ENCODE measurements at regions not wholly inside any gene's neighbourhood (a gene's known extent, or its start where the extent isn't known, plus 50 kb on each side); places are given as distances from the start of the nearest gene placed in this dataset.

GRCh38 chr1:87899017-87899416 lies 570.3 kb downstream of the LMO4 start:
- no peaks in the 10 kb centered on the region for H3K9me3 Mint-ChIP-seq
- peaks cover 4% of the 10 kb centered on the region for H3K4me1 Mint-ChIP-seq (ENCODE audit: low read depth)
- no peak for DNase-seq (ENCODE audit: low spot score)
- H3K27me3 Mint-ChIP-seq (ENCODE audit: insufficient read depth) = no peaks in the 10 kb centered on the region
- H3K4me3 Mint-ChIP-seq = no peak overlapping the region
- intact Hi-C loops (cut with micrococcal nuclease) = no loop called here
- no peak overlapping the region for H3K27ac Mint-ChIP-seq
- no peaks in the 10 kb centered on the region for H3K36me3 Mint-ChIP-seq (ENCODE audit: low read depth)

- Mint-ChIP-seq H3K4me3 (no peak overlapping the region), H3K36me3 (ENCODE audit: low read depth) (no peaks in the 10 kb centered on the region), H3K4me1 (ENCODE audit: low read depth) (peaks cover 4% of the 10 kb centered on the region), H3K27ac (no peak overlapping the region), H3K9me3 (no peaks in the 10 kb centered on the region), H3K27me3 (ENCODE audit: insufficient read depth) (no peaks in the 10 kb centered on the region)
- DNase-seq (ENCODE audit: low spot score) = no peak
- intact Hi-C loops (cut with micrococcal nuclease) = no loop called here
Observed at GRCh38 chr1:87899746-87900145, 571.1 kb downstream of the LMO4 start.

- peaks cover 4% of the 10 kb centered on the region for H3K4me1 Mint-ChIP-seq (ENCODE audit: low read depth)
- H3K36me3 Mint-ChIP-seq (ENCODE audit: low read depth) = no peaks in the 10 kb centered on the region
- no peak overlapping the region for H3K27ac Mint-ChIP-seq
- peaks cover 2% of the 10 kb centered on the region for H3K27me3 Mint-ChIP-seq (ENCODE audit: insufficient read depth)
- DNase-seq (ENCODE audit: low spot score) = no peak
- no peaks in the 10 kb centered on the region for H3K9me3 Mint-ChIP-seq
- intact Hi-C loops (cut with micrococcal nuclease) = no loop called here
- no peak overlapping the region for H3K4me3 Mint-ChIP-seq
Observed at GRCh38 chr1:87902830-87903229, 574.1 kb downstream of the LMO4 start.

GRCh38 chr1:87903242-87903641 lies 574.6 kb downstream of the LMO4 start:
- no peak overlapping the region for H3K4me3 Mint-ChIP-seq
- intact Hi-C loops (cut with micrococcal nuclease) = no loop called here
- no peaks in the 10 kb centered on the region for H3K9me3 Mint-ChIP-seq
- peaks cover 4% of the 10 kb centered on the region for H3K4me1 Mint-ChIP-seq (ENCODE audit: low read depth)
- peaks cover 2% of the 10 kb centered on the region for H3K27me3 Mint-ChIP-seq (ENCODE audit: insufficient read depth)
- H3K36me3 Mint-ChIP-seq (ENCODE audit: low read depth) = no peaks in the 10 kb centered on the region
- H3K27ac Mint-ChIP-seq = no peak overlapping the region
- no peak for DNase-seq (ENCODE audit: low spot score)

- DNase-seq (ENCODE audit: low spot score) = no peak
- Mint-ChIP-seq H3K27me3 (ENCODE audit: insufficient read depth) (peaks cover 2% of the 10 kb centered on the region), H3K36me3 (ENCODE audit: low read depth) (no peaks in the 10 kb centered on the region), H3K9me3 (no peaks in the 10 kb centered on the region), H3K27ac (no peak overlapping the region), H3K4me1 (ENCODE audit: low read depth) (peaks cover 4% of the 10 kb centered on the region), H3K4me3 (no peak overlapping the region)
- intact Hi-C loops (cut with micrococcal nuclease) = no loop called here
Observed at GRCh38 chr1:87904651-87905050, 576.0 kb downstream of the LMO4 start.

- H3K4me1 Mint-ChIP-seq (ENCODE audit: low read depth) = peaks cover 4% of the 10 kb centered on the region
- intact Hi-C loops (cut with micrococcal nuclease) = no loop called here
- H3K36me3 Mint-ChIP-seq (ENCODE audit: low read depth) = no peaks in the 10 kb centered on the region
- H3K4me3 Mint-ChIP-seq = no peak overlapping the region
- H3K27ac Mint-ChIP-seq = no peak overlapping the region
- H3K27me3 Mint-ChIP-seq (ENCODE audit: insufficient read depth) = peaks cover 2% of the 10 kb centered on the region
- H3K9me3 Mint-ChIP-seq = no peaks in the 10 kb centered on the region
- no peak for DNase-seq (ENCODE audit: low spot score)
Observed at GRCh38 chr1:87905651-87906050, 577.0 kb downstream of the LMO4 start.

GRCh38 chr1:87906078-87906477 lies 577.4 kb downstream of the LMO4 start:
- H3K27ac Mint-ChIP-seq = no peak overlapping the region
- no peak for DNase-seq (ENCODE audit: low spot score)
- H3K4me3 Mint-ChIP-seq = no peak overlapping the region
- no peaks in the 10 kb centered on the region for H3K36me3 Mint-ChIP-seq (ENCODE audit: low read depth)
- intact Hi-C loops (cut with micrococcal nuclease) = no loop called here
- H3K27me3 Mint-ChIP-seq (ENCODE audit: insufficient read depth) = peaks cover 2% of the 10 kb centered on the region
- H3K4me1 Mint-ChIP-seq (ENCODE audit: low read depth) = peaks cover 4% of the 10 kb centered on the region
- H3K9me3 Mint-ChIP-seq = no peaks in the 10 kb centered on the region

- peaks cover 12% of the 10 kb centered on the region for H3K9me3 Mint-ChIP-seq
- intact Hi-C loops (cut with micrococcal nuclease) = no loop called here
- H3K4me1 Mint-ChIP-seq (ENCODE audit: low read depth) = no peaks in the 10 kb centered on the region
- peaks cover 6% of the 10 kb centered on the region for H3K27me3 Mint-ChIP-seq (ENCODE audit: insufficient read depth)
- no peak overlapping the region for H3K4me3 Mint-ChIP-seq
- no peak for DNase-seq (ENCODE audit: low spot score)
- H3K27ac Mint-ChIP-seq = no peak overlapping the region
- H3K36me3 Mint-ChIP-seq (ENCODE audit: low read depth) = no peaks in the 10 kb centered on the region
Observed at GRCh38 chr1:87913361-87913760, 584.7 kb downstream of the LMO4 start.

- intact Hi-C loops (cut with micrococcal nuclease) = no loop called here
- Mint-ChIP-seq H3K4me1 (ENCODE audit: low read depth) (no peaks in the 10 kb centered on the region), H3K27ac (no peak overlapping the region), H3K4me3 (no peak overlapping the region), H3K27me3 (ENCODE audit: insufficient read depth) (peaks cover 6% of the 10 kb centered on the region), H3K36me3 (ENCODE audit: low read depth) (no peaks in the 10 kb centered on the region), H3K9me3 (peaks cover 12% of the 10 kb centered on the region)
- no peak for DNase-seq (ENCODE audit: low spot score)
Observed at GRCh38 chr1:87914396-87914795, 585.7 kb downstream of the LMO4 start.

GRCh38 chr1:87915771-87916170 lies 587.1 kb downstream of the LMO4 start:
- Mint-ChIP-seq H3K9me3 (peaks cover 12% of the 10 kb centered on the region), H3K36me3 (ENCODE audit: low read depth) (no peaks in the 10 kb centered on the region), H3K27me3 (ENCODE audit: insufficient read depth) (peaks cover 6% of the 10 kb centered on the region), H3K4me3 (no peak overlapping the region), H3K27ac (no peak overlapping the region), H3K4me1 (ENCODE audit: low read depth) (no peaks in the 10 kb centered on the region)
- DNase-seq (ENCODE audit: low spot score) = no peak
- intact Hi-C loops (cut with micrococcal nuclease) = no loop called here

- H3K27ac Mint-ChIP-seq = no peak overlapping the region
- H3K4me3 Mint-ChIP-seq = no peak overlapping the region
- peaks cover 12% of the 10 kb centered on the region for H3K9me3 Mint-ChIP-seq
- H3K27me3 Mint-ChIP-seq (ENCODE audit: insufficient read depth) = peaks cover 6% of the 10 kb centered on the region
- no peaks in the 10 kb centered on the region for H3K4me1 Mint-ChIP-seq (ENCODE audit: low read depth)
- no peak for DNase-seq (ENCODE audit: low spot score)
- no peaks in the 10 kb centered on the region for H3K36me3 Mint-ChIP-seq (ENCODE audit: low read depth)
- intact Hi-C loops (cut with micrococcal nuclease) = no loop called here
Observed at GRCh38 chr1:87916965-87917364, 588.3 kb downstream of the LMO4 start.

- Mint-ChIP-seq H3K4me1 (ENCODE audit: low read depth) (no peaks in the 10 kb centered on the region), H3K36me3 (ENCODE audit: low read depth) (no peaks in the 10 kb centered on the region), H3K27me3 (ENCODE audit: insufficient read depth) (peaks cover 6% of the 10 kb centered on the region), H3K9me3 (peaks cover 10% of the 10 kb centered on the region), H3K4me3 (no peak overlapping the region), H3K27ac (no peak overlapping the region)
- DNase-seq (ENCODE audit: low spot score) = no peak
- intact Hi-C loops (cut with micrococcal nuclease) = no loop called here
Observed at GRCh38 chr1:87918398-87918797, 589.7 kb downstream of the LMO4 start.

- intact Hi-C loops (cut with micrococcal nuclease) = no loop called here
- Mint-ChIP-seq H3K27ac (no peak overlapping the region), H3K27me3 (ENCODE audit: insufficient read depth) (no peaks in the 10 kb centered on the region), H3K36me3 (ENCODE audit: low read depth) (no peaks in the 10 kb centered on the region), H3K9me3 (no peaks in the 10 kb centered on the region), H3K4me3 (no peak overlapping the region), H3K4me1 (ENCODE audit: low read depth) (no peaks in the 10 kb centered on the region)
- no peak for DNase-seq (ENCODE audit: low spot score)
Observed at GRCh38 chr1:87922885-87923284, 594.2 kb downstream of the LMO4 start.

- no peaks in the 10 kb centered on the region for H3K36me3 Mint-ChIP-seq (ENCODE audit: low read depth)
- intact Hi-C loops (cut with micrococcal nuclease) = no loop called here
- no peak overlapping the region for H3K4me3 Mint-ChIP-seq
- peaks cover 5% of the 10 kb centered on the region for H3K9me3 Mint-ChIP-seq
- DNase-seq (ENCODE audit: low spot score) = no peak
- no peaks in the 10 kb centered on the region for H3K27me3 Mint-ChIP-seq (ENCODE audit: insufficient read depth)
- H3K27ac Mint-ChIP-seq = no peak overlapping the region
- no peaks in the 10 kb centered on the region for H3K4me1 Mint-ChIP-seq (ENCODE audit: low read depth)
Observed at GRCh38 chr1:87926131-87926830, 597.6 kb downstream of the LMO4 start.

Measured in activated T-helper 1 cell treated with anti-CD3 and anti-CD28 coated beads, Interleukin-12 subunit alpha, Interleukin-12 subunit beta, Interleukin-2, Interleukin-4 antibody, amounts not matched to agents 30 ng/mL and 10 ng/mL and 1 ng/mL, durations not matched to agents 14 hours and 24 hours and 36 hours (primary cell).